Kidney (tissue), 13 donors: ENCODE measurements at regions not wholly inside any gene's neighbourhood (a gene's known extent, or its start where the extent isn't known, plus 50 kb on each side); places are given as distances from the start of the nearest gene placed in this dataset.

Experiments
- DNase-seq, 5 donors: peaks; one replicate each; pipeline ENCODE4 v3.0.0-alpha.2; 2013 to 2020
- FAIRE-seq: peaks from 2 replicates; lab custom pipeline; 2012; peaks lifted over from hg19 to GRCh38; lab: Jason Lieb, UNC
- H3K27ac ChIP-seq, 2 donors: one replicate each; pipeline ENCODE4 v1.7.0; 2013; ENCODE audit warnings: low read depth in 2 of 2, low read length in 2 of 2, inconsistent platforms in 1 of 2
- H3K27me3 ChIP-seq: one replicate; pipeline ENCODE4 v1.7.1; 2013; ENCODE audit warnings: low read length, inconsistent platforms; ENCODE audit not compliant: control insufficient read depth, insufficient read depth
- H3K36me3 ChIP-seq, 3 donors: one replicate each; pipeline versions ENCODE4 v1.7.0 to v1.7.1; 2013; ENCODE audit warnings: low read length in 3 of 3, control low read depth in 1 of 3, inconsistent platforms in 1 of 3; ENCODE audit not compliant: insufficient read depth in 3 of 3, control insufficient read depth in 2 of 3
- H3K4me1 ChIP-seq, 3 donors: one replicate each; pipeline versions ENCODE4 v1.7.0 to v1.7.1; 2013; ENCODE audit warnings: low read length in 3 of 3, inconsistent platforms in 1 of 3, low read depth in 1 of 3; ENCODE audit not compliant: control insufficient read depth in 2 of 3, insufficient read depth in 2 of 3
- H3K4me3 ChIP-seq, 3 donors: one replicate each; pipeline versions ENCODE4 v1.7.0 to v1.8.1; 2013; ENCODE audit warnings: low read length in 3 of 3, control low read depth in 1 of 3, inconsistent platforms in 1 of 3
- H3K9ac ChIP-seq, 3 donors: one replicate each; pipeline versions ENCODE4 v1.7.0 to v1.7.1; 2013; ENCODE audit warnings: low read length in 3 of 3, control low read depth in 1 of 3, inconsistent platforms in 1 of 3
- H3K9me3 ChIP-seq, 3 donors: one replicate each; pipeline versions ENCODE4 v1.7.0 to v1.7.1; 2013; ENCODE audit warnings: low read length in 3 of 3, control low read depth in 1 of 3, inconsistent platforms in 1 of 3; ENCODE audit not compliant: control insufficient read depth in 2 of 3, insufficient read depth in 1 of 3
- CTCF ChIP-seq: IDR thresholded peaks from 3 replicates; pipeline ENCODE4 v1.5.1; 2012; ENCODE audit warnings: mild to moderate bottlenecking, moderate library complexity, borderline replicate concordance; ENCODE audit not compliant: insufficient read depth; ENCODE audit errors: extremely low read depth
- intact Hi-C: fragments of 100-400 bp; cut with DNase I; formaldehyde crosslinking; loops from one replicate; pipeline ENCODE4 v1.11.1; 2022
- donor health status: control.
- donor health status: control.
- donor health status: control.
- donor health status: control.
- donor health status: control.
- donor health status: DM: yes; HTN: yes; CAD: no.
- donor health status: Normal renal cell carcinoma (clear cell type).

DNA sequence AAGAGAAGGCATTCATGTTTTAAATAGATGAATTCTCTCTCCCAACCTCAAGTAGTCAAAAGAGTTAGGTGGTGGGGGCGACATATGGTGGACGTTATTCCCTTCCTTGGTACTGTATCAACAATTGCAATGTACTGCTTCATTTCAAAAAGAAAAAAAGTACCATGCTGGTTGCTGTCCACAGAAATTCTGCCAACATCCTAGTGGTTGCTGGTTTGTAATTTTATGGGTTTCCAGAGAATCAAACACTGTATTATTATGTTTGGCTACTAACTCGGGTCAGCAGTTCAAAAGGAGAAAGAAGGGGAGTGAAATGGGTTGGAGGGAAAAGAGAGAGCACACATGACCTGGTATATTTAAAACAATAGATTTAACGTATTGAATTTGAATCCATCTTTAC, 61.1 kb upstream of the KCNJ16 start:
- no peak for DNase-seq
- Histone ChIP-seq H3K9me3 (no peaks in the 10 kb centered on the region), H3K27ac (no peak overlapping the region), H3K4me1 (no peaks in the 10 kb centered on the region), H3K9ac (no peak overlapping the region), H3K4me3 (no peak overlapping the region), H3K27me3 (no peaks in the 10 kb centered on the region), H3K36me3 (no peaks in the 10 kb centered on the region)
- intact Hi-C loops: no loop called here
- no peak for FAIRE-seq
- no peak for TF ChIP-seq CTCF

DNA sequence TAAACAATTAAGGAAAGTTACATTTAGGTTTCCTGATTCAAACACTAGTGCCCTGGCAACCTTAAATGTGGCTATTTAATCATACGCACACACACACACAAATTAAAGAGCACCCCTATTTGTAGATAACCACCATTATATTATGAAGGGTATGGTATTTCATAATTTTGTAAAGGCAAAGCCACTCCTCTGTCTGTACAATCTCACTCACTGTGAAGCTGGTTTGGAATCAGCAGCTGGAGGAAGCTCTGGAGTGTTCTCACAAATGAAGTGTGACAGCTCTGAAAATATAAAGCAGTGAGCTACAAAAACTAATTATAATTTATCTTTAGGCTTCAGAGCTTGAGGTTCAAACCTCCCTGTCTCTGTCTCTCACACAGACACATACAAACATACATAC, 57.9 kb upstream of the KCNJ16 start:
- Histone ChIP-seq H3K9me3 (no peaks in the 10 kb centered on the region), H3K4me3 (no peak overlapping the region), H3K9ac (no peak overlapping the region), H3K27me3 (no peaks in the 10 kb centered on the region), H3K36me3 (no peaks in the 10 kb centered on the region), H3K27ac (no peak overlapping the region), H3K4me1 (no peaks in the 10 kb centered on the region)
- DNase-seq (no peak), FAIRE-seq (no peak)
- TF ChIP-seq CTCF: no peak
- intact Hi-C loops: no loop called here

DNA sequence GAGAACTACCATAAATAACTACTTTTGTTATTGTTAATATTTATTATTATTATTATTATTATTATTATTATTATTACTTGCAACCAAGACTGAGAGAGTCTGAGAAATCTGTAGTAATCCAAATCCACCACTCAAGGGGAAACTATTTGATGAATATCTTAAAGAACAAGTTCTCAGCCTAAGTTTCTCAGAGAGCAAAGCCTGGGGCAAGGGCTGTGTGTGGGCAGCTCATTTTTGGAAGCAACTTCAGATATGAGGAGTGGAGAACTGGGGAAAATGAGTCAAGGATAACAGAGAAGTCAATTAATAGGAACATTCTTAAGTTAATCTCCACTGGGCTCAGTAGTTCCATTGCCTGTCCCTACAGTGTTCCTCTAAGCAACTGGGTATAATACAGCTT, 57.1 kb upstream of the KCNJ16 start:
- no peaks in the 10 kb centered on the region for H3K4me1 ChIP-seq
- H3K27ac ChIP-seq: no peak overlapping the region
- H3K4me3 ChIP-seq: no peak overlapping the region
- no peaks in the 10 kb centered on the region for H3K9me3 ChIP-seq
- FAIRE-seq (no peak), DNase-seq (no peak)
- H3K27me3 ChIP-seq: no peaks in the 10 kb centered on the region
- no peaks in the 10 kb centered on the region for H3K36me3 ChIP-seq
- intact Hi-C loops: no loop called here
- H3K9ac ChIP-seq: no peak overlapping the region
- TF ChIP-seq CTCF: no peak

DNA sequence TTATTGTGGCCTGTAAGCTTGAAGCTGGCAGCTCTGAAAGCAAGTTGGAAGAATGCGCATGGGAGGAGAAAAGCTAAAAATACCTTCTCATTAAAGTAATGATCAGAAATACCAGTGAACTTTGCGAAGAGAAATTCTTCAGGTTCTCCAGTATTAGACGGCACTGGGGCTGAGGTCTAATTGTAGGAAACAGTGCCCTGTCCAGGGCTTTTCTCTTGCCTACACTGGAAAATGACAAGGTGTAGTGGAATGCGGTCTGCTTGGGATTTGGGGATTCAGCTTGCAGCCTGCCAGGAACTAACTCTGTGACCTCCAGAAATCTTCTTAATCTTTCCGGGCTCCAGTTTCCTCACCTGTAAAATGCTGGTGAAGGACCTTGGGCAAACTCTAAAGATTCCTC, 53.3 kb upstream of the KCNJ16 start:
- H3K36me3 ChIP-seq: no peaks in the 10 kb centered on the region
- H3K9me3 ChIP-seq: no peaks in the 10 kb centered on the region
- H3K9ac ChIP-seq: no peak overlapping the region
- peak overlapping the region in 1 of 2 donors; percentile 48 for H3K27ac ChIP-seq
- FAIRE-seq: no peak
- DNase-seq: no peak
- H3K4me1 ChIP-seq: no peaks in the 10 kb centered on the region
- TF ChIP-seq CTCF: no peak
- intact Hi-C loops: no loop called here
- H3K27me3 ChIP-seq: no peaks in the 10 kb centered on the region
- H3K4me3 ChIP-seq: no peak overlapping the region
